HG02588 (cell line): ENCODE measurements at regions not wholly inside any gene's neighbourhood (a gene's known extent, or its start where the extent isn't known, plus 50 kb on each side); places are given as distances from the start of the nearest gene placed in this dataset.
"Not testable (repeated sequence)": the region's sequence is repeated elsewhere in the genome, so short reads cannot be mapped to it uniquely, and the experiment has no call there.

Source experiments
- ATAC-seq: cut with Tn5 transposase; IDR thresholded peaks from one replicate; pipeline ENCODE4 v1.9.1; 2021; ENCODE audit warnings: mild to moderate bottlenecking, moderate library complexity; ENCODE audit not compliant: unreplicated experiment

DNA sequence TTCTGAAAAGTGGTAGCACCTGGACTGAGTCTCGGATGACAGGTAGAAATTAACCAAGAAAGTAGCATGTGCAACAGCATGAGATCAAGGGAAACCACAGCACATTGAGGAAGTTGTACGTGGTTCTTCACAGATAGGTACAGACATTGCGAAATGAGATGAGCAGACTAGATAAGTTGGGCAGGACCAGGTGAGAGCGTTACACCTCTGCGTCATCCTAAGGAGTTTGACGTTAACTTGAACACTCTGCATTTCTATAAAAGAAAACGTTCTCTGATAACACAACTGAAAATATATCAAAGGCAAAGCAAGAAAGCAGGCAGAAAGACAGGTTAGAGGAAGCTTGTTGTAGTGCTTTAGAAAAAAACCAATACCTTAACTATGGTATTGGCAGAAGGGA is 98.5 kb upstream of the RASSF8 start:
- no peak for ATAC-seq

DNA sequence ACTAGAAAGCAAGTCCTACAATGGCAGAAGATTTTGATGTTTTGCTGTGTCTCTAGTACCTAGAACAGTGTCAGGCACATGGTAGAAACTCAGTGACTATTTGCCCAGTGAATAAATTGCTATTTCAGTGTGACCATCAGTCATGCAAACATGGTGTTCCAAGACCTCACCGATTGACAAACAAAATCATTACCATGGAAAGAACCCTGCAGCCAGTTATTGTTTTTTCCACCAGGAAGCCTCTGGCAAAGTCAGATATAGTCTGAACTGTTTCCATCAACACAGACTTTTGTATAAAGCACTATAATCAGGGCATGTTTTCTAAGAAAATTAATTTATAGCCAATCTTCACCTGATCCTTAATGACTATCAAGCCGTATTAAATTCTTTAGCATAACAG is 97.3 kb upstream of the RASSF8 start:
- ATAC-seq = no peak

DNA sequence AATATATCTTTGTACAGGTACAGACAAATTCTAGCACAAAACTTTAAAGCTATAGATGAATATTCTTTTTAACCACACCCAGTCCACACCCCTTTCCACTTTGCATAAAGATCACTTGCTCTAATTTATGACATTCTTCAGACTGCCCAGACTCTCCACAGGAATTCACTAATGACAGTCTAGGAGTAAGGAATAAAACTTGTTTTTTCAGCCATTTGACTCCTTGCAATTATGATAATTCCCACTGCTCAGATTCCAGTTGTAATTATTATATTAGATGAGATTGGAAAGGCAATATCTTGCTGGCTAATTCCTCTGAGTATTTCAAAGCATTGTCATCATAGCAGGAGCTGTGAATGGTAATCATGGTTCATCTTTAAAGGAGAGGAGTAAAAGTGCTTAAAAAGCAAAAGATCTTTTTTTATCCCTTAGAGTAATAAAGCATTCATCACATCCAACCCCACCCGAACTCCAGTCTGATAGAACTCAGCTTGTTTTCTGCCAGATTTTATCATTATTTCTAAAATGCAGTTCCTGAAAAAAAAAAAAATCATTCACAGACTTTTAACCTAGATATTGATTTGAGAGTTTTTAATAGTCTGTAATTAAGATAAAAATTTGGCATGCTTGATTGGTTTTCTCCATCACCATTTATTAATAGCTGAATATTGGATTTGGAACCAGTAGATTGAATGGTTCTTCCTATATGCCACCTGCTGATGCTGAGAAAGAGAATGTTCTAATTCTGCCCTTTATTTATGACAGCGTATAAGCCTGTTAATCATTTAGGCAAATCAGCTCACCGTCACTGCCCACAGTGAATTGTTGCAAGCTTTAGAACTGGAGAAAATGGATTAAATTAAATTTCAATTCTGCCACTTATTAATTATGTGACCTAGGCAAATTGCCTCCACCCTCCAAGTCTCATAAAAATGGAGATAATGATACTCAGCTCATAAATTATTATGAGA is 93.9 kb upstream of the RASSF8 start:
- ATAC-seq = no peak

DNA sequence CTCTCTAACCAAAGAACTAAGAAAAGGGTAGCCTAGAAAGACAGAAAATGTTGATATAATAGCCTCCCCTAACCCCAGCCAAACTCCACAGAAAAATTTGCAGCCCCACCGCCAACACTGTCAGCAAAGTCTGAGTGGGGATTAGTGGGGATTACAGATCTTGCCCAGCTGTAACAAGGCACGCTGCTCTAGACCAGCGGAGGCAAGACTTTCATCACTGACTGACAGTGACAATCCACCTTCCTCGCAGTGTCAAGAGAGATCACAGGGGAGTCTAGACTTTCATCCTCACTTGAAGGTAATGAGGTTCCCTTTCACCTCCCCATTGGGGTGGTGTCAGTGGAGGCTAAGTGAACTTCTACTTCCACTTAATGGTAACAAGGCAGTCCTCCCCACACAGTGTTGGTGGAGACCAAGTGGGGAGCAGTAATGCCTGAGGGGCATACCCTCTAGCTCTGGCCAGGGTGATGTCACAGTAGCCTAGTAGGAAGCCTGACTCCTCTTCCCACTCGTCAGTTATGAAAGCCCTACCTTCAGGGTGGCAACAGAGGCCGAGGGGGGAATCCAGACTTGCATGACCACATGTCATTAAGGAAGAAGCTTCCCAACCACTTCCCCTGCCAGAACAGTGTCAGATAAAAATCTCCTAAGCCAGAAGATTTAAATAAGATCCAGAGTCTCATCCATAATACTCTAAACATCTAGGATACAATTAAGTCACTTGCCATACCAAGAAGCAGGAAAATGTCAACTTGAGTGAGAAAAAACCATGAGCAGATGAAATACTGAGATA is 91.7 kb upstream of the RASSF8 start:
- ATAC-seq = no peak

DNA sequence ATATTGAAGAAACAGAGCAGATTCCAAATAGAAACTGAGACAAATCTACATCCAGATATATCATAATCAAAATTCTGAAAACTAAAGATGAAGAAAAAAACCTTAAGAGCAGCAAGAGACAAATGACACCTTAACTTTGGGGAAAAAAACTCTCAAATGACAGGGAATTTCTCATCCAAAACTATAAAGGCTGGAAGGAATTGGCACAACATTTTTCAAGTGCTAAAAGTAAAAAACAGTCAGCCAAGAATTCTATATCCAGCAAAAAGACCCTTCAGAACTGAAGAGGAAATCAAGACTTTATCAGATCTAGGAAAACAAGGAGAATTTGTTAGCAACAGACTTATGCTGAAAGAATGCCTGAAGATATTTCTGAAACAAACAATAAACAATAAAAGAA is 90.3 kb upstream of the RASSF8 start:
- no peak for ATAC-seq

DNA sequence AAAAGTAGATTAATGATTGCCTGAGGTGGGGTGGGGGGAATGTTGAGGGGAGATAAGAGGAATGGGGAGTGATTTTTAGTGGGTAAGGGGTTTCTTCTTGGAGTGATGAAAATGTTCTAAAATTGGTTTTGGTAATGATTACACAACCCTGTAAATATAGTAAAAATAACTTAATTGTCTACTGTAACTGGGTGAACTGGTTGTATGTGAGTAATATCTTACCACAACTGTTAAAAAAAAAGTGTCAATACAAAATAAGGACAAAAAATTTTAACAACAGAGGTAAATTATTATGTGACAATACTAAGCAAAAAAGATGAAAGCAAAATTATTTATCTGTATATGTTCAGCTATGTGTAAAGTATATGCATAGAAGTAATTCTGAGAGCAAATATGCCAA is 86.3 kb upstream of the RASSF8 start:
- no peak for ATAC-seq

DNA sequence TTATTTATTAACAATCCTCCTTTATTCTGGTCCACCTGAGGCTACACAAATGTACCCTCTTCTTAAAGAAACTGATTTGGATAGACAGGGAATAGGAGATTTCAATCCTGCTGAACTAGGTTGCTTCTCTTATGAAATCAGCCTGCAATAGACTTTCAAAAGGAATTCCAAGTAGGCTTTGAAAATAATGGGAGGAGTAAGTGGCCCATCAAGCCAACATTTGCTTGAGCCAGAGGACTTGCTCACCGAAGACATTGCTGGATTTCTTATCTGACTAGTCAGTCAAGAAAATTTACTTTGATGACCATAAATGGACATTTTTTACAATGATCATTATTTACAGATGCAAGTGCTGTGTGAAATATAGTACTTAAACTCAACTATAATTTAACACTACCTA is 82.8 kb upstream of the RASSF8 start:
- ATAC-seq = no peak

DNA sequence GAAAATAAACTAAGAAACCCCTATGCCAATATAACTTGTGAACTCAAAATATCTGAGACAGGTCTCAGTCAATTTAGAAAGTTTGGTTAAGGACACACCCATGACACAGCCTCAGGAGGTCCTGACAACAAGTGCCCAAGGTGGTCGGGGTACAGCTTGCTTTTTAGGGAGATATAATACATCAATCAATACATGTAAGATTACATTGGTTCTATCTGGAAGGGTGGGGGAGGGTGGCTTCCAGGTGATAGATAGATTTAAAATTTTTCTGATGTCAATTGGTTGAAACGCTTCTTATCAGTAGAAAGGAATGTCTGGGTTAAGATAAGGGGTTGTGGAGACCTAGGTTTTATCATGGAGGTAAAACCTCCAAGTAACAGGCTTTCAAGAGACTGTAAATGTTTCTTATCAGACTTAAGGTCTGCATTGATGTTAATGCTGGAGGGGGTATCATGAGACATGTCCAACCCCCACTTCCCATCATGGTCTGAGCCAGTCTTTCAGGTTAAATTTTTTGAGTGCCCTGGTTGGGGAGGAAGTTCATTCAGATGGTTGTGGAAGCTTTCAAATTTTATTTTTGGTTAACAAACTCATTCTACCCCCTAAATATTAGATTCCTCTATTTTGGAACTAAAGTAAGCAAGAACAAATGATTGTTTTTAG is 82.0 kb upstream of the RASSF8 start:
- no peak for ATAC-seq

DNA sequence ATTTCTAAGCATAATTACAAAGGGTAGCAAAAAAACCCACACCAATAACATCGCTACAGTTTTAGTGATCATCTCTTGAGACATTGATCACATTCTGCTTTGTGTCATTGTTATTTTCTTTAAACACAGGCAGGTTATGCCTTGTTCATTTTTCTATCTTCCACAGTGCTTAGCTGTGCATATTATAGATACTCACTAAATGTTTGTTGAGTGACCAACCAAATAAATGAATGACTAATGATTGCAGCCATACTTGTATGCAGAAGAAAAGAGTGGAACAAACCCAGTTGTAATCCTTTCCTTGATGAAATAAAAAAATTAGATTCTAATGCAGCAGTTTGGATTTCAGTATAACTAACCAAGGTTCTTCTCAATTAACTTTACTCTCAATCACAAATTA is 81.0 kb upstream of the RASSF8 start:
- no peak for ATAC-seq

DNA sequence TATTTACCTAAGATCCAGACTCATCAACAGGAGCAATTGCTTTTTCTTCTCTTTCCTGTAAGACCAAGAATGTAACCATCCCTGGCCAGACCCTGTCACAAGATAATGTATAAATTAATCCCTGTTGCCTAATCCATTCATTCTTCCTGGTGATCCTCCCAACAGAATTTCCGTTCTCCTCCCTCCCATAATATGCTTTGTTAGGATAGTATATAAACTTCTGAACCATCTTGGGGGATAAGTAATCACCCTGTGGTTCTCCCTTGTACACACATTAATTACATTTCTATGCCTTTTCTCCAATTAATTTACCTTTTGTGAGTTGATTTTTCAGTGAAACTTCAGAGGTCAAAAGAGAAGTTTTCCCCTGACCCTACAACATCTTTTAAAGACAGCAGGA is 76.2 kb upstream of the RASSF8 start:
- ATAC-seq = no peak

DNA sequence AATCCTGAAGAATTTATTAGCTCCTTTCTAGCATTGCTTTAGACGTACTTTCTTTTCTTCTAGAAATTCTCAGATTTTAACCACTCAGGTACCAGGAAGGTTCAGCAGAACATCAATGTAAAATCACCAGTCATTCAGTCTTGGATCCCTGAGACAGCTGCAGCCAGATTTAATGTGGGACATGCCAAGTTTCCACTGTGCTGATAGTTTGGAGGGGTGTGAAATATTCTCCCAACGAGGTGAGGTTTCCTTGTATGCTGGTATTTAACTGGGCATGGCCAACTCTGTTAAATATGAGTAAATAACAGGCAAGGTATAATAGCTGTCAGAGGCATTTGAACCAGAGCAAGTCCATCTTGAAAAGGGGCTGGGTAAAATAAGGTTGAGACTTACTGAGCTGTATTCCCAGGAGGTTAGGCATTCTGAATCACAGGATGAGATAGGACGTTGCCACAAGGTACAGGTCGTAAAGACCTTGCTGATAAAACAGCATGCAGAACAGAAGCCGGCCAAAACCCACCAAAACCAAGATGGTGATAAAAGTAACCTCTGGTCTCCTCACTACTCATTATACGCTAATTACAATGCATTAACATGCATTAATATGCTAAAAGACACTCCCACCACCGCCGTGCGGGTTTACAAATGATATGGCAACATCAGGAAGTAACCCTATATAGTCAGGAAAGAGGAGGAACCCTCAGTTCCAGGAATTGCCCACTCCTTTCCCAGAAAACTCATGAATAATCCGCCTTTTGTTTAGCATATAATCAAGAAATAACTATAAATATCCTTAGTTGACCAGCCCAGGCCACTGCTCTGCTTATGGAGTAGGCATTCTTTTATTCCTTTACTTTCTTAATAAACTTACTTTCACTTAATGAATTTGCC is 75.2 kb upstream of the RASSF8 start:
- no peak for ATAC-seq

DNA sequence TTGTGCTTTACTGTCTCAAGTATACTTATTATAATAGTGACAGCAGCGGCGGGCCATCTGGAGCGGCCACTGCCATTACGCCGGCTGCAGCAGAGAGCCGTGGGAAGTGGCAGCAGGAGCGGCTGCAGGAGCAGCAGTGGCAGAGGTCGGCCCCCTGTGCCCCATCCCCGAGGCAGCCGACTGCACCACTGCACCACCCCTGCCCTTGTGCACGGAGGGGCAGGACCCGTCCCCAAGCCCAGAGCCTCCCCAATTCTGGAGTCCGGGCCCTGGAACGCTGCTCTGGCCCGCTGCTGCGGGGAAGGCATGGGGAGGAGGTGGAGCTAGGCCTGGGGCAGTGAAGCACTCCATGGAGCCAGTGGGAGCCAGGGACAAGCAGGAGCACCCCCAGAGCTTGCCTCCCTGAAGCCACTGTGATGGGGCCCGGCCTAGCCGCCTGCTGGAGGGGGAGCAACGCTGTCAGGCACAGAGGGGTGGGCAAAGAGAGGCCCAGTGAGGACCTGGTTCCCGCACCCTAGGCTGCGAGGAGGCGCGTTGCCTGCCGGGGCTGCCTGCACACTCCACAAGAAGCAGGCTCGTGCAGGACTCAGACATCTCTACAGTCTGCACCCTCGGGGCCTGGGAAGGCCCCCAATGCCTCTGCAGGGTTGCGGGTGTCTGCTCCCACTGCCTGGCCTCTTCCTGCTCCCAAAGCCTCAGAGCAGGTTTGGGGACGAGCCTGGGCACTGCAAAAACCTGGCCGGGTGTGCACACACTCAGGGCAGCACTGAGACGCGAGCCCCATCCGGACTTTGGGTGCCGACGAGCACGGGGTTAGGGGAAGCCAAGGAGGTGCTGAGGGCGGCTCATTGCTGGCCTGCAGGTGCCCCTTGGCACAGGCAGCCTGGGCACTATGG is 74.2 kb upstream of the RASSF8 start:
- ATAC-seq = no peak

DNA sequence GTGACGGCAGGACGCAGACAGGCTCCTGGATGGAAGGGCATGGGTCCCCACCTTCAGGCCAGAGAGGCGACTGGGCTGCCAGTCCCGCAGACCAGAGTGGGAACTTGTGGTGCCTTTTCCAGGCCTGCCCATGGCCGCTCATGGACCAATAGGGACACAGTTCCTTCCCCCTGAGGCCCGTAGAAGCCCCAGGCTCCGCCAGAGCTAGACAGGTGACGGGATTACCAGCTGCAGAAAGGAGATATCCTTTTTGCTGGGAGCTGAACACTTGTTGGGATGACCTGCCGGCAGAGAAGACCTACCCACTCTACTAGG is 73.6 kb upstream of the RASSF8 start:
- ATAC-seq = no peak

DNA sequence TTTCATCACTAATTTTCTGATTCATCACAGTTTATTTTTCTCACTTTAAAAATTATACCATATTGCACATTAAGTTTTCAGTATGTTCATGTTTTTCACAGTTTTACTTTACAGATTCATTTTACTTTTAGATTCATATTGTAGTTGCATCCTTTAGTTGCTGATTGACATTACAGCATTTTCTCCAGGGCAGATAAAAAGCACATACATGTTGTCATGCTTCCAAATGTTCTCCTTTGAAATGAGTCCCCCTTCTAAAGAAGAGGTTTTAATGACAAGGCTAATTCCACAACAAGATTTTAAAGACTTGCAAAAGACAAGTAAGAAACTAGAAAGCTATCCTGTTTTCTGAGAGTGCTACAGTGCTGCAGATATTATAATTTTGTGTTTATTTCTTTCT is 72.1 kb upstream of the RASSF8 start:
- ATAC-seq = no peak

DNA sequence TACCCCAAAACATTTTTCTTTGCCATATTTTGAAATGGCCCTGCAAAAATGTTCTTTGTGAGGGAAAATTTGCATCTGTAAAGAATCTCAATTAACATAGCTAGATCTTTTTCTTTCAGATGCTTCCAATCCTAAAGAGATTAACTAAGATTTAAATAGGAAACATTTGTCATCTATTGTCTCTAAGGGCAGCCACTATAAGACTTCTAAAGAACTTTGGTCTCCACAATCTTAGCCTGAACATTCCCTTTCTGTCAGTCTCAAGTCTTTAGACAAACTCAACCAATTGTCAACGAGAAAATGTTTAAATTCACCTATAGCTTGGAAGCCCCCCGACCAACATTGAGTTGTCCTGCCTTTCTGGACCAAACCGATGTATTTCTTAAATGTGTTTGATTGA is 71.1 kb upstream of the RASSF8 start:
- ATAC-seq = no peak

DNA sequence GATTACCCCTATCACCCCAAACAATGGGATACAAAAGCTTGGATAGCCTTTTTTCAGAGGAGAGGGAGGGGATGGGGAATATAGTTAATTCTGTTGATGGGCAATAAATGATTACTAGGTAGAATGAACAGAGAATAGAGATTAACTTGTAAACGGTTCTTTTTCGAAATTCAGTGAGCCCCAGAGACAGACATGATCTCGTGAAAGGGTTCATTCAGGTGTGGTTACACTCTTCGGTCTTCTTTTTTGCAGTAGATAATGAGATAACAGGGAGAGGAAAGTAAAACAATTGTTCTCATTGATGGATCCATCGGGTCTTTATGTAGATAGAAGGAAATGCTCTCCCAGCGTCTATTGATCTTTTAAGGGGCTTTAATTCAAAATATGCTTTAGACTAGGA is 69.3 kb upstream of the RASSF8 start:
- no peak for ATAC-seq

DNA sequence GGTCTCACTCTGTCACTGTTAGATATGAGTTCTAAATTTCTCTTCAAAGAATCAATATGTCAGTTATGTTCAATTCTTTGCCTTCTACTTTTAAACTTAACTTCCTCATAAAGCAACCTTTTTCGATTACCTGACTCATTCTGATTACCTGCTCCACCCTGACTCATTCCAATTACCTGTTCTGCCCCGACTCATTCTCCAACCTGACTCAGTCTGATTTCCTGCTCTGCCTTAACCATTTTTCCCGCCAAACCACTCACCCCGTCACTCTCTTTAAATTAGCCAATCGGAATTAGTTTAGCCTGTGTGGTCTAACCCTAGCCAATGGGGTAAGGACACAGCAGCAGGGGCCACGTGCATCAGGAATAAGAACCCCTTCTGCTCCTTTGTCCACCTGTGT is 67.4 kb upstream of the RASSF8 start:
- ATAC-seq = not testable (repeated sequence)

DNA sequence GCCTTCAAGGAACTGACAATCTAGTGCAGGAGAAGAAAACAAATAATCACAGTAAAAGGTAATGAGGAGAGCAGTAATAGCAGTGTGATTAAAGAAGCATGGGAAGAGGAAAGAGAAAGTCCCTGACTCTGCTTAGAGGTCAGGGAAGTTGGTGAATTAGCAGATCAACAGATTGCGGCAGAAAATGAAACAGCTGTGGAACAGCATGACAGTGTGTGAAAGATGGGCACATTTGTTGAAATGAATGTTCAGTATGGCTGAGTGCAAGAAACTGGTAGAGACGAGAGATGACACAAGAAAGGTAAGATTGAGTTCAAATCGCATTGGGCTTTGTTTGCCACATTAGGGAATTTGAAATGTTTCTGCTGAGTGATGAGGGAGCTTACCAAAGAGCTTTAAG is 63.7 kb upstream of the RASSF8 start:
- no peak for ATAC-seq

DNA sequence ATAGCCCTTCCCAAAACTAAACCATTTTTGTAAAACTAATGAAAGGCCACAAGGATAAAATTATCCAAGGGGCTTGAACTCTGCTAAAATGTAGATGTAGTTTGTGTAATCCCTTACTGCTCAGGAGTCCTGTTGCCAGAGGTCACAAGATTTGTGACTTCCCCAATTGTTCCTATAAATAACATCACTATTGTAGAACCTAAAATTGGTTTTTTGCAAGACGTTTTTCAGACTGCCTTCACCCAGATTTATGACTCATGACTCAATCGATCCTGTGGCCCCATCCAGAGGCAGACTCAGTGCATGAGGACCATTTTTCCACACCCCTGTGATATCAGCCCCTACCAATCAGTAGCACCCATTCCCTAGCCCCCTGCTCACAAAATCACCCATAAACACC is 61.5 kb upstream of the RASSF8 start:
- ATAC-seq = no peak
